SKM-1 (cell line): ENCODE measurements at regions not wholly inside any gene's neighbourhood (a gene's known extent, or its start where the extent isn't known, plus 50 kb on each side); places are given as distances from the start of the nearest gene placed in this dataset.
A peak's percentile ranks its signal among the peaks of the same experiment; 100 is the strongest.
"Not testable (repeated sequence)": the region's sequence is repeated elsewhere in the genome, so short reads cannot be mapped to it uniquely, and the experiment has no call there.

Experiments used
- DNase-seq: peaks from one replicate; lab custom pipeline; 2025; ENCODE audit not compliant: unreplicated experiment; lab: John Stamatoyannopoulos, UW

- peak; percentile 30 for DNase-seq
These were observed 563.9 kb downstream of the TOX3 start for GRCh38 chr16:51982715-51983680.

GRCh38 chr16:51981725-51982124 lies 565.2 kb downstream of the TOX3 start:
- DNase-seq: no peak

GRCh38 chr16:51977506-51977905 lies 569.4 kb downstream of the TOX3 start:
- DNase-seq: not testable (repeated sequence)

- no peak for DNase-seq
These were observed 575.8 kb downstream of the TOX3 start for GRCh38 chr16:51971184-51971583.

GRCh38 chr16:51968749-51969148 lies 578.2 kb downstream of the TOX3 start:
- no peak for DNase-seq

GRCh38 chr16:51967646-51968045 lies 579.3 kb downstream of the TOX3 start:
- DNase-seq: no peak

GRCh38 chr16:51960931-51961330 lies 586.0 kb downstream of the TOX3 start:
- DNase-seq: no peak

GRCh38 chr16:51953286-51953985 lies 593.5 kb downstream of the TOX3 start:
- DNase-seq: no peak

- no peak for DNase-seq
These were observed 594.4 kb downstream of the TOX3 start for GRCh38 chr16:51952500-51952899.

- no peak for DNase-seq
These were observed 595.2 kb downstream of the TOX3 start for GRCh38 chr16:51951668-51952298.

- no peak for DNase-seq
These were observed 596.7 kb downstream of the TOX3 start for GRCh38 chr16:51950118-51950780.

GRCh38 chr16:51949282-51949681 lies 597.7 kb downstream of the TOX3 start:
- DNase-seq: no peak

- DNase-seq: no peak
These were observed 605.5 kb downstream of the TOX3 start for GRCh38 chr16:51941412-51941811.

- DNase-seq: no peak
These were observed 606.8 kb downstream of the TOX3 start for GRCh38 chr16:51940183-51940582.

GRCh38 chr16:51939378-51939871 lies 607.5 kb downstream of the TOX3 start:
- DNase-seq: no peak

GRCh38 chr16:51938861-51939260 lies 608.1 kb downstream of the TOX3 start:
- no peak for DNase-seq

- DNase-seq: no peak
These were observed 609.2 kb downstream of the TOX3 start for GRCh38 chr16:51937771-51938170.

- no peak for DNase-seq
These were observed 610.1 kb downstream of the TOX3 start for GRCh38 chr16:51936846-51937245.

GRCh38 chr16:51932317-51932716 lies 614.6 kb downstream of the TOX3 start:
- no peak for DNase-seq

GRCh38 chr16:51931653-51932052 lies 615.3 kb downstream of the TOX3 start:
- no peak for DNase-seq

- DNase-seq: no peak
These were observed 622.2 kb downstream of the TOX3 start for GRCh38 chr16:51924744-51925143.
